AG04450 (cell line): ENCODE measurements at regions not wholly inside any gene's neighbourhood (a gene's known extent, or its start where the extent isn't known, plus 50 kb on each side); places are given as distances from the start of the nearest gene placed in this dataset. TPM values are rescaled to one million over a fixed set of nuclear protein-coding genes. Genes with fewer than 3 reads are reported as not detected.
A peak's percentile ranks its signal among the peaks of the same experiment; 100 is the strongest.

Source experiments
- CTCF ChIA-PET: fragments of 300-600, 350-600 bp; formaldehyde crosslinking; extraction: SDS; loops from one replicate; lab custom pipeline; 2022; ENCODE audit warnings: antibody characterized with exemption, inconsistent platforms; lab: Charles Lee
- POLR2A ChIA-PET: fragments of 350-600 bp; formaldehyde crosslinking; extraction: SDS; loops from one replicate; lab custom pipeline; 2021; ENCODE audit warnings: antibody characterized with exemption, inconsistent platforms; lab: Yijun Ruan, JAX
- DNase-seq: peaks from one replicate; pipeline ENCODE4 v3.0.0-alpha.2; 2011; ENCODE audit warnings: low read depth, low spot score
- H3K27ac ChIP-seq: one replicate; pipeline ENCODE4 v1.5.1; 2012; ENCODE audit warnings: low read depth, low read length, control low read depth
- H3K27me3 ChIP-seq: one replicate; pipeline ENCODE4 v1.6.0; 2012; ENCODE audit warnings: low read length; ENCODE audit not compliant: control insufficient read depth, insufficient read depth
- H3K4me3 ChIP-seq: 2 replicates; pipeline ENCODE4 v1.5.1; 2011; ENCODE audit warnings: mild to moderate bottlenecking, low read depth, low read length, control low read depth
- H3K9me3 ChIP-seq: 2 replicates; pipeline ENCODE4 v1.5.1; 2012; ENCODE audit warnings: low read length; ENCODE audit not compliant: control insufficient read depth, insufficient read depth
- CTCF ChIP-seq: IDR thresholded peaks from 2 replicates; pipeline ENCODE4 v1.5.1; 2011; ENCODE audit warnings: low read depth, low read length, control low read depth, inconsistent platforms
- small RNA-seq: library from RNA; depleted of rRNA; stranded (forward); fragments of <200 nt; gene quantifications from one replicate; pipeline ENCODE3, GENCODE V24; 2012; ENCODE audit warnings: low read depth; ENCODE audit not compliant: insufficient read length

GRCh38 chr5:9691261-9691660, 61.1 kb upstream of the TAS2R1 start:
- no peaks in the 10 kb centered on the region for H3K9me3 ChIP-seq
- H3K4me3 ChIP-seq: no peak overlapping the region
- no peak for DNase-seq
- no peaks in the 10 kb centered on the region for H3K27me3 ChIP-seq
- H3K27ac ChIP-seq: no peak overlapping the region
- POLR2A ChIA-PET: no interaction called here
- CTCF ChIA-PET: no interaction called here
- TF ChIP-seq CTCF: no peak

GRCh38 chr5:9690751-9691150, 60.6 kb upstream of the TAS2R1 start:
- TF ChIP-seq CTCF: no peak
- ChIA-PET POLR2A (no interaction called here), CTCF (no interaction called here)
- no peak for DNase-seq
- H3K27ac ChIP-seq: no peak overlapping the region
- no peaks in the 10 kb centered on the region for H3K27me3 ChIP-seq
- no peak overlapping the region for H3K4me3 ChIP-seq
- no peaks in the 10 kb centered on the region for H3K9me3 ChIP-seq

- ChIA-PET CTCF (interaction anchor here (0.6 to 0.9 kb wide), 2 partner anchors 22 to 29 kb away, joined by 3 read pairs; no protein-coding TSS in a partner anchor), POLR2A (no interaction called here)
- Histone ChIP-seq H3K27me3 (no peaks in the 10 kb centered on the region), H3K27ac (no peak overlapping the region), H3K9me3 (no peaks in the 10 kb centered on the region), H3K4me3 (no peak overlapping the region)
- DNase-seq: peak; percentile 23
- TF ChIP-seq CTCF: no peak
Measured at GRCh38 chr5:9686216-9686615, 56.1 kb upstream of the TAS2R1 start.

- Histone ChIP-seq H3K27me3 (no peaks in the 10 kb centered on the region), H3K9me3 (no peaks in the 10 kb centered on the region), H3K27ac (no peak overlapping the region), H3K4me3 (no peak overlapping the region)
- TF ChIP-seq CTCF: no peak
- POLR2A ChIA-PET: interaction anchor here (0.7 kb wide), 1 partner anchor 472 kb away, joined by 11 read pairs; no protein-coding TSS in a partner anchor
- CTCF ChIA-PET: no interaction called here
- no peak for DNase-seq
Measured at GRCh38 chr5:9681706-9682105, 51.6 kb upstream of the TAS2R1 start.

Small RNAs in the stretch of these regions (small RNA-seq; reads per million reads assigned to genes)
- gene AC034229.5: not detected
- gene AC034229.6: not detected
- not detected for gene AC091905.3
- gene AC091905.4: not detected
- not detected for gene RNA5SP177
